MM.1S (cell line): ENCODE measurements at regions not wholly inside any gene's neighbourhood (a gene's known extent, or its start where the extent isn't known, plus 50 kb on each side); places are given as distances from the start of the nearest gene placed in this dataset.

Experiments
- CTCF ChIP-seq: fragments of 300-600 bp; sonication (generic); IDR thresholded peaks from 2 replicates; pipeline ENCODE4 v1.5.1; 2016; ENCODE audit warnings: antibody characterized with exemption, low read length, mixed read lengths
- EZH2 ChIP-seq: fragments of 300-600 bp; sonication (generic); optimal IDR thresholded peaks from 2 replicates; pipeline ENCODE3; 2017; ENCODE audit warnings: low read depth, mild to moderate bottlenecking, antibody characterized with exemption, low read length, mixed read lengths
- EZH2phosphoT487 ChIP-seq: fragments of 300-600 bp; sonication (generic); IDR thresholded peaks from 2 replicates; pipeline ENCODE4 v1.6.1; 2018; ENCODE audit warnings: antibody characterized with exemption, low read length

GRCh38 chr13:50762969-50763567 is 80.4 kb downstream of the DLEU7 start:
- no peak for TF ChIP-seq CTCF
- no peak for TF ChIP-seq EZH2
- no peak for TF ChIP-seq EZH2phosphoT487
